ENCODE measurements at regions not wholly inside any gene's neighbourhood (a gene's known extent, or its start where the extent isn't known, plus 50 kb on each side); places are given as distances from the start of the nearest gene placed in this dataset.
"Not testable (repeated sequence)": the region's sequence is repeated elsewhere in the genome, so short reads cannot be mapped to it uniquely, and the experiment has no call there.

GRCh38 chr2:224174521-224174920, 135.4 kb upstream of the SERPINE2 start:
- DNase-seq: no peak

GRCh38 chr2:224173933-224174332, 134.8 kb upstream of the SERPINE2 start:
- DNase-seq: no peak

- DNase-seq: no peak
Measured at GRCh38 chr2:224173210-224173609, 134.1 kb upstream of the SERPINE2 start.

GRCh38 chr2:224171226-224171625, 132.1 kb upstream of the SERPINE2 start:
- DNase-seq: no peak

GRCh38 chr2:224169847-224170246, 130.8 kb upstream of the SERPINE2 start:
- no peak for DNase-seq

GRCh38 chr2:224167781-224168180, 128.7 kb upstream of the SERPINE2 start:
- DNase-seq: not testable (repeated sequence)

- DNase-seq: no peak
Measured at GRCh38 chr2:224166654-224167053, 127.6 kb upstream of the SERPINE2 start.

GRCh38 chr2:224165901-224166319, 126.8 kb upstream of the SERPINE2 start:
- DNase-seq: no peak

- no peak for DNase-seq
Measured at GRCh38 chr2:224163566-224164307, 124.7 kb upstream of the SERPINE2 start.

- no peak for DNase-seq
Measured at GRCh38 chr2:224162122-224162521, 123.0 kb upstream of the SERPINE2 start.

- DNase-seq: no peak
Measured at GRCh38 chr2:224161712-224162111, 122.6 kb upstream of the SERPINE2 start.

GRCh38 chr2:224160917-224161316, 121.8 kb upstream of the SERPINE2 start:
- no peak for DNase-seq

- no peak for DNase-seq
Measured at GRCh38 chr2:224159345-224159928, 120.4 kb upstream of the SERPINE2 start.

- DNase-seq: no peak
Measured at GRCh38 chr2:224158831-224159230, 119.7 kb upstream of the SERPINE2 start.

- DNase-seq: no peak
Measured at GRCh38 chr2:224158061-224158460, 119.0 kb upstream of the SERPINE2 start.

- no peak for DNase-seq
Measured at GRCh38 chr2:224157655-224158054, 118.6 kb upstream of the SERPINE2 start.

GRCh38 chr2:224156436-224156835, 117.3 kb upstream of the SERPINE2 start:
- no peak for DNase-seq

- no peak for DNase-seq
Measured at GRCh38 chr2:224155896-224156295, 116.8 kb upstream of the SERPINE2 start.

- no peak for DNase-seq
Measured at GRCh38 chr2:224155371-224155770, 116.3 kb upstream of the SERPINE2 start.

GRCh38 chr2:224151680-224152310, 112.7 kb upstream of the SERPINE2 start:
- no peak for DNase-seq

GRCh38 chr2:224151161-224151560, 112.1 kb upstream of the SERPINE2 start:
- DNase-seq: no peak

GRCh38 chr2:224148058-224148457, 109.0 kb upstream of the SERPINE2 start:
- DNase-seq: not testable (repeated sequence)

- no peak for DNase-seq
Measured at GRCh38 chr2:224147174-224147573, 108.1 kb upstream of the SERPINE2 start.
